ENCODE measurements at regions not wholly inside any gene's neighbourhood (a gene's known extent, or its start where the extent isn't known, plus 50 kb on each side); places are given as distances from the start of the nearest gene placed in this dataset.

- intact Hi-C loops (cut with DNase I), result no loop called here
- H3K27me3 ChIP-seq, result no peaks in the 10 kb centered on the region
- no peaks in the 10 kb centered on the region for H3K9me3 ChIP-seq
- DNase-seq (no peak), ATAC-seq (no peak)
- H3K4me3 ChIP-seq, result no peak overlapping the region
- H3K36me3 ChIP-seq (replicated peaks in 1 of 2; ENCODE audit: insufficient read depth in 1 of 2, low read depth in 2 of 2), result no peaks in the 10 kb centered on the region
- TF ChIP-seq POLR2A (IDR thresholded peaks at IDR 0.05), result no peak
- TF ChIP-seq, protein P1, sequence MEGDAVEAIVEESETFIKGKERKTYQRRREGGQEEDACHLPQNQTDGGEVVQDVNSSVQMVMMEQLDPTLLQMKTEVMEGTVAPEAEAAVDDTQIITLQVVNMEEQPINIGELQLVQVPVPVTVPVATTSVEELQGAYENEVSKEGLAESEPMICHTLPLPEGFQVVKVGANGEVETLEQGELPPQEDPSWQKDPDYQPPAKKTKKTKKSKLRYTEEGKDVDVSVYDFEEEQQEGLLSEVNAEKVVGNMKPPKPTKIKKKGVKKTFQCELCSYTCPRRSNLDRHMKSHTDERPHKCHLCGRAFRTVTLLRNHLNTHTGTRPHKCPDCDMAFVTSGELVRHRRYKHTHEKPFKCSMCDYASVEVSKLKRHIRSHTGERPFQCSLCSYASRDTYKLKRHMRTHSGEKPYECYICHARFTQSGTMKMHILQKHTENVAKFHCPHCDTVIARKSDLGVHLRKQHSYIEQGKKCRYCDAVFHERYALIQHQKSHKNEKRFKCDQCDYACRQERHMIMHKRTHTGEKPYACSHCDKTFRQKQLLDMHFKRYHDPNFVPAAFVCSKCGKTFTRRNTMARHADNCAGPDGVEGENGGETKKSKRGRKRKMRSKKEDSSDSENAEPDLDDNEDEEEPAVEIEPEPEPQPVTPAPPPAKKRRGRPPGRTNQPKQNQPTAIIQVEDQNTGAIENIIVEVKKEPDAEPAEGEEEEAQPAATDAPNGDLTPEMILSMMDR (IDR thresholded peaks at IDR 0.05), result no peak
- H3K27ac ChIP-seq, result no peak overlapping the region
- 76 to 83% methylated on average over 2 of the region's 2 CpGs for WGBS, 2 donors
- no peaks in the 10 kb centered on the region for H3K4me1 ChIP-seq
Observed at GRCh38 chr1:87553511-87553910, 224.8 kb downstream of the LMO4 start.

GRCh38 chr1:87555366-87555765, 226.7 kb downstream of the LMO4 start:
- intact Hi-C loops (cut with DNase I), result no loop called here
- no peak overlapping the region for H3K4me3 ChIP-seq
- 71 to 74% methylated on average over 1 of the region's 1 CpG for WGBS, 2 donors
- H3K36me3 ChIP-seq (replicated peaks in 1 of 2; ENCODE audit: insufficient read depth in 1 of 2, low read depth in 2 of 2), result no peaks in the 10 kb centered on the region
- no peak for TF ChIP-seq POLR2A (IDR thresholded peaks at IDR 0.05)
- TF ChIP-seq, protein P1 (IDR thresholded peaks at IDR 0.05), result no peak
- no peaks in the 10 kb centered on the region for H3K9me3 ChIP-seq
- no peak for ATAC-seq
- no peak overlapping the region for H3K27ac ChIP-seq
- DNase-seq, result no peak
- no peaks in the 10 kb centered on the region for H3K27me3 ChIP-seq
- no peaks in the 10 kb centered on the region for H3K4me1 ChIP-seq

DNA sequence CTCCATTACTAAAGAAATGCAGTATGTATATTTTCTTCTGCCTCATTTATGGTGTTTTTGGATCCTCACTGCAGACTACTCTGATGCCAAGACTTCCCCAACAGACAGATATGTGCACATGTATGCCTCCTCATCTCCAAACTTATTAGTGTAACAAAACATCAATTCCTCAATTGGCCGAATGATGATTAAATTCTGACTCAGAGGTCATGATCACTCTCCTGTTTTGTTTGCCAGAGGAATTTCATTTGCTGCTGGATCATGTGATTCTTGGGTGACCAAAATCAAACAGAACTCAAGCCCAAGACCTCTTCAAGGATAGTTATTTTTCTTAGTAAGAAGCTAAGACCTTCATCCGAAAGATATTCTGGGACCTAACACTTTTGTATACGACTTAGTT, 227.6 kb downstream of the LMO4 start:
- Histone ChIP-seq H3K27me3 (no peaks in the 10 kb centered on the region), H3K4me1 (no peaks in the 10 kb centered on the region), H3K36me3 (replicated peaks in 1 of 2; ENCODE audit: insufficient read depth in 1 of 2, low read depth in 2 of 2) (no peaks in the 10 kb centered on the region), H3K27ac (no peak overlapping the region), H3K4me3 (no peak overlapping the region), H3K9me3 (no peaks in the 10 kb centered on the region)
- WGBS, 2 donors, result 81 to 86% methylated on average over 3 of the region's 3 CpGs
- no peak for ATAC-seq
- DNase-seq, result no peak
- TF ChIP-seq, protein P1 (IDR thresholded peaks at IDR 0.05), result no peak
- TF ChIP-seq POLR2A (IDR thresholded peaks at IDR 0.05), result no peak
- intact Hi-C loops (cut with DNase I), result no loop called here

DNA sequence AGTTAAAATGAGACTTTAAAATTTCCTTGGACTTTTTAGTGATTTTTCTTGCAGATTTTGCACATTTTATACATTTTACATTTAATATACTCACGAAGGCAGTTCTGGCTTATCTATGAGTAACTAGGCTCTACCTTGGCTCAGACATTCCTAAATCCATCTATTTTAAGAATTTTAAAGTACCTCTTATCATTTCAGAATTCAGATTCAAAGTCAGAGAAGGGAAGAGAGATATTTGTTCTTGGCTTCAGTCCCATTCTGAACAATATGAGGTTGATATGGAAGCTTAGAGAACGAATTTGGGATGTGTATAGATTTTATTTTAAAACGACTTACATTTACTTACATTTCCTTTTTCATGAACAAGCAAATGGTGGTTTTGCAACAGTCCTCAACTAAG, 230.2 kb downstream of the LMO4 start:
- no peak for ATAC-seq
- TF ChIP-seq POLR2A (IDR thresholded peaks at IDR 0.05), result no peak
- TF ChIP-seq, protein P1 (IDR thresholded peaks at IDR 0.05), result no peak
- no peak for DNase-seq
- no peaks in the 10 kb centered on the region for H3K4me1 ChIP-seq
- H3K36me3 ChIP-seq (replicated peaks in 1 of 2; ENCODE audit: insufficient read depth in 1 of 2, low read depth in 2 of 2), result no peaks in the 10 kb centered on the region
- H3K27me3 ChIP-seq, result no peaks in the 10 kb centered on the region
- H3K27ac ChIP-seq, result no peak overlapping the region
- no peak overlapping the region for H3K4me3 ChIP-seq
- WGBS, 2 donors, result 57 to 59% methylated on average over 3 of the region's 3 CpGs
- H3K9me3 ChIP-seq, result no peaks in the 10 kb centered on the region
- intact Hi-C loops (cut with DNase I), result no loop called here

- no peaks in the 10 kb centered on the region for H3K9me3 ChIP-seq
- H3K4me3 ChIP-seq, result no peak overlapping the region
- WGBS, 2 donors, result 71 to 81% methylated on average over 3 of the region's 3 CpGs
- intact Hi-C loops (cut with DNase I), result no loop called here
- H3K27me3 ChIP-seq, result no peaks in the 10 kb centered on the region
- H3K4me1 ChIP-seq, result no peaks in the 10 kb centered on the region
- no peak for ATAC-seq
- no peak overlapping the region for H3K27ac ChIP-seq
- H3K36me3 ChIP-seq (replicated peaks in 1 of 2; ENCODE audit: insufficient read depth in 1 of 2, low read depth in 2 of 2), result no peaks in the 10 kb centered on the region
- TF ChIP-seq, protein P1 (IDR thresholded peaks at IDR 0.05), result no peak
- no peak for TF ChIP-seq POLR2A (IDR thresholded peaks at IDR 0.05)
- no peak for DNase-seq
Observed at GRCh38 chr1:87560137-87560536, 231.5 kb downstream of the LMO4 start.

Measured in body of pancreas (tissue), 4 donors.